Sigmoid colon (tissue), 6 donors: ENCODE measurements at regions not wholly inside any gene's neighbourhood (a gene's known extent, or its start where the extent isn't known, plus 50 kb on each side); places are given as distances from the start of the nearest gene placed in this dataset.

ENCODE experiments used
- DNase-seq: peaks from one replicate; pipeline ENCODE4 v3.0.0-alpha.2; 2019
- H3K27ac ChIP-seq, 4 donors: fragments of 200-600 bp; sonication (generic); one replicate each; pipeline ENCODE4 v1.5.1; 2016 to 2019; ENCODE audit warnings: mild to moderate bottlenecking in 1 of 4
- H3K27me3 ChIP-seq, 3 donors: fragments of 200-600 bp; sonication (generic); one replicate each; pipeline ENCODE4 v1.5.1; 2019; ENCODE audit warnings: mild to moderate bottlenecking in 1 of 3
- H3K36me3 ChIP-seq, 4 donors: fragments of 200-600 bp; sonication (generic); one replicate each; pipeline ENCODE4 v1.5.1; 2016 to 2019
- H3K4me1 ChIP-seq, 4 donors: fragments of 200-600 bp; sonication (generic); one replicate each; pipeline ENCODE4 v1.5.1; 2017 to 2019
- H3K4me3 ChIP-seq, 4 donors: fragments of 200-600 bp; sonication (generic); one replicate each; pipeline ENCODE4 v1.5.1; 2017 to 2019; ENCODE audit warnings: mild to moderate bottlenecking in 2 of 4, moderate library complexity in 1 of 4
- H3K9me3 ChIP-seq, 4 donors: fragments of 200-600 bp in 3 of 4; sonication (generic) in 3 of 4; one replicate each; pipeline versions ENCODE4 v1.5.1 to v1.6.1; 2013 to 2019
- EP300 ChIP-seq, 4 donors: sonication (generic); formaldehyde crosslinking; IDR thresholded peaks; one replicate each; pipeline ENCODE4 v1.6.1; 2017; ENCODE audit warnings: antibody characterized with exemption in 4 of 4
- POLR2A ChIP-seq, 2 donors: fragments of 450-650 bp; IDR thresholded peaks; one replicate each; pipeline ENCODE4 v1.6.1; 2016; ENCODE audit warnings: antibody characterized with exemption in 2 of 2, mild to moderate bottlenecking in 2 of 2, moderate library complexity in 2 of 2
- POLR2AphosphoS5 ChIP-seq, 4 donors: sonication (generic); formaldehyde crosslinking; IDR thresholded peaks; one replicate each; pipeline ENCODE4 v1.6.1; 2017; ENCODE audit warnings: antibody characterized with exemption in 4 of 4
- whole genome bisulfite sequencing, 2 donors: extraction: QIAGEN DNeasy Blood & Tissue Kit; methylation state at CpG; one replicate each; pipeline ENCODE4 v1.1.7; 2013; 5-methylcytosine and 5-hydroxymethylcytosine counted together
- intact Hi-C: fragments of 100-400 bp; cut with DNase I; formaldehyde crosslinking; loops from one replicate; pipeline ENCODE4 v1.15.1; 2023
- TF ChIP-seq, protein P1 (sequence below), 4 experiments: fragments of 450-650 bp in 3 of 4; fragments of 200-600 bp in 1 of 4; IDR thresholded peaks; one replicate each; pipeline ENCODE4 v1.5.1; 2016 to 2019; ENCODE audit warnings: antibody characterized with exemption in 4 of 4, mild to moderate bottlenecking in 3 of 4, moderate library complexity in 2 of 4
- donor health status: healthy with polysubstance abuse.
- donor health status: healthy.

GRCh38 chr3:81237181-81237580 is 524.3 kb downstream of the GBE1 start:
- H3K27me3 ChIP-seq, result no peaks in the 10 kb centered on the region
- no peak overlapping the region for H3K4me3 ChIP-seq
- intact Hi-C loops, result no loop called here
- no peak for TF ChIP-seq POLR2AphosphoS5 (IDR thresholded peaks at IDR 0.05)
- no peak for TF ChIP-seq EP300 (IDR thresholded peaks at IDR 0.05)
- no peaks in the 10 kb centered on the region for H3K4me1 ChIP-seq
- H3K27ac ChIP-seq, result no peak overlapping the region
- no peaks in the 10 kb centered on the region for H3K36me3 ChIP-seq
- WGBS, 2 donors, result 84 to 87% methylated on average over 1 of the region's 1 CpG
- H3K9me3 ChIP-seq, result no peaks in the 10 kb centered on the region
- DNase-seq, result no peak

GRCh38 chr3:81218023-81218422 is 543.4 kb downstream of the GBE1 start:
- H3K9me3 ChIP-seq, result no peaks in the 10 kb centered on the region
- no peaks in the 10 kb centered on the region for H3K36me3 ChIP-seq
- 5 to 30% methylated on average over 1 of the region's 1 CpG for WGBS, 2 donors
- H3K27ac ChIP-seq, result no peak overlapping the region
- peaks cover 0 to 21% (median 0%) of the 10 kb centered on the region in 4 donors for H3K4me1 ChIP-seq
- DNase-seq, result no peak
- H3K27me3 ChIP-seq, result no peaks in the 10 kb centered on the region
- intact Hi-C loops, result no loop called here
- no peak overlapping the region for H3K4me3 ChIP-seq
- TF ChIP-seq, protein P1, sequence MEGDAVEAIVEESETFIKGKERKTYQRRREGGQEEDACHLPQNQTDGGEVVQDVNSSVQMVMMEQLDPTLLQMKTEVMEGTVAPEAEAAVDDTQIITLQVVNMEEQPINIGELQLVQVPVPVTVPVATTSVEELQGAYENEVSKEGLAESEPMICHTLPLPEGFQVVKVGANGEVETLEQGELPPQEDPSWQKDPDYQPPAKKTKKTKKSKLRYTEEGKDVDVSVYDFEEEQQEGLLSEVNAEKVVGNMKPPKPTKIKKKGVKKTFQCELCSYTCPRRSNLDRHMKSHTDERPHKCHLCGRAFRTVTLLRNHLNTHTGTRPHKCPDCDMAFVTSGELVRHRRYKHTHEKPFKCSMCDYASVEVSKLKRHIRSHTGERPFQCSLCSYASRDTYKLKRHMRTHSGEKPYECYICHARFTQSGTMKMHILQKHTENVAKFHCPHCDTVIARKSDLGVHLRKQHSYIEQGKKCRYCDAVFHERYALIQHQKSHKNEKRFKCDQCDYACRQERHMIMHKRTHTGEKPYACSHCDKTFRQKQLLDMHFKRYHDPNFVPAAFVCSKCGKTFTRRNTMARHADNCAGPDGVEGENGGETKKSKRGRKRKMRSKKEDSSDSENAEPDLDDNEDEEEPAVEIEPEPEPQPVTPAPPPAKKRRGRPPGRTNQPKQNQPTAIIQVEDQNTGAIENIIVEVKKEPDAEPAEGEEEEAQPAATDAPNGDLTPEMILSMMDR (IDR thresholded peaks at IDR 0.05), result no peak
- TF ChIP-seq POLR2A (IDR thresholded peaks at IDR 0.05) (no peak), EP300 (IDR thresholded peaks at IDR 0.05) (no peak), POLR2AphosphoS5 (IDR thresholded peaks at IDR 0.05) (no peak)

DNA sequence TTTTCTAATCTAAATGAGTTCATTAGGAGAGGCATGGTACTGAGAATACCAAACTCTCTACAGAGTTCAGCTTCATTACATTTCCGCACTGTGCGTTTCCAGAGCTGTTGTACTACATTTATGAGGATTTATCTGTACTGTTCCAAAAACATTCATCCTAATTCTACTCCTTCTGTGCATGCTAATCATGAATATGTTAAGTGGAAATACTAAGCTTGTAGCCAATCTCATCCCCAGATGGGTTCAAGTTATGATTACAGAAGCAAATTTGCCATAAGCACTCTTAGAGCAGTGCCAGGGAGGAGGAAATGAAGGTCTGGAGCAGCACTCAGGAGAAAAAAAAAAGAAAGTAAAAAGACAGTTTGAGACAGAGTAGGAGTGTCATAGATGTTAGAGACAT is 544.3 kb downstream of the GBE1 start:
- Histone ChIP-seq H3K36me3 (no peaks in the 10 kb centered on the region), H3K9me3 (no peaks in the 10 kb centered on the region), H3K4me1 (peaks cover 0 to 21% (median 0%) of the 10 kb centered on the region in 4 donors), H3K27me3 (no peaks in the 10 kb centered on the region), H3K4me3 (no peak overlapping the region), H3K27ac (no peak overlapping the region)
- 92% methylated on average over 2 of the region's 2 CpGs for WGBS, 2 donors
- intact Hi-C loops, result no loop called here
- TF ChIP-seq, protein P1 (IDR thresholded peaks at IDR 0.05), result no peak
- no peak for TF ChIP-seq POLR2A (IDR thresholded peaks at IDR 0.05)
- TF ChIP-seq EP300 (IDR thresholded peaks at IDR 0.05), result no peak
- no peak for TF ChIP-seq POLR2AphosphoS5 (IDR thresholded peaks at IDR 0.05)
- DNase-seq, result no peak

- no peak for DNase-seq
- no peaks in the 10 kb centered on the region for H3K27me3 ChIP-seq
- intact Hi-C loops, result no loop called here
- no peaks in the 10 kb centered on the region for H3K9me3 ChIP-seq
- peaks cover 0 to 21% (median 0%) of the 10 kb centered on the region in 4 donors for H3K4me1 ChIP-seq
- TF ChIP-seq POLR2AphosphoS5 (IDR thresholded peaks at IDR 0.05), result no peak
- TF ChIP-seq, protein P1 (IDR thresholded peaks at IDR 0.05), result no peak
- no peak for TF ChIP-seq POLR2A (IDR thresholded peaks at IDR 0.05)
- no peak for TF ChIP-seq EP300 (IDR thresholded peaks at IDR 0.05)
- H3K27ac ChIP-seq, result no peak overlapping the region
- H3K36me3 ChIP-seq, result no peaks in the 10 kb centered on the region
- 53 to 71% methylated on average over 4 of the region's 4 CpGs for WGBS, 2 donors
- no peak overlapping the region for H3K4me3 ChIP-seq
These were observed 545.3 kb downstream of the GBE1 start for GRCh38 chr3:81216192-81216591.

GRCh38 chr3:81214631-81215030 is 546.8 kb downstream of the GBE1 start:
- 79 to 80% methylated on average over 1 of the region's 1 CpG for WGBS, 2 donors
- H3K4me3 ChIP-seq, result no peak overlapping the region
- no peaks in the 10 kb centered on the region for H3K36me3 ChIP-seq
- intact Hi-C loops, result no loop called here
- H3K4me1 ChIP-seq, result peaks cover 0 to 21% (median 0%) of the 10 kb centered on the region in 4 donors
- no peak overlapping the region for H3K27ac ChIP-seq
- no peaks in the 10 kb centered on the region for H3K27me3 ChIP-seq
- no peak for DNase-seq
- TF ChIP-seq EP300 (IDR thresholded peaks at IDR 0.05) (no peak), POLR2AphosphoS5 (IDR thresholded peaks at IDR 0.05) (peak in 1 of 4 donors; percentile 13)
- H3K9me3 ChIP-seq, result no peaks in the 10 kb centered on the region

- H3K4me3 ChIP-seq, result no peak overlapping the region
- no peaks in the 10 kb centered on the region for H3K36me3 ChIP-seq
- no peak for DNase-seq
- 53 to 69% methylated on average over 4 of the region's 4 CpGs for WGBS, 2 donors
- H3K9me3 ChIP-seq, result no peaks in the 10 kb centered on the region
- intact Hi-C loops, result no loop called here
- H3K27ac ChIP-seq, result no peak overlapping the region
- no peaks in the 10 kb centered on the region for H3K4me1 ChIP-seq
- TF ChIP-seq POLR2A (IDR thresholded peaks at IDR 0.05) (no peak), POLR2AphosphoS5 (IDR thresholded peaks at IDR 0.05) (no peak), EP300 (IDR thresholded peaks at IDR 0.05) (no peak)
- TF ChIP-seq, protein P1 (IDR thresholded peaks at IDR 0.05), result no peak
- H3K27me3 ChIP-seq, result no peaks in the 10 kb centered on the region
These were observed 561.9 kb downstream of the GBE1 start for GRCh38 chr3:81199587-81199986.
